ENCODE measurements at regions not wholly inside any gene's neighbourhood (a gene's known extent, or its start where the extent isn't known, plus 50 kb on each side); places are given as distances from the start of the nearest gene placed in this dataset.

- no peak for TF ChIP-seq CTCF (IDR thresholded peaks at IDR 0.05; ENCODE audit: low read length)
- no peak for TF ChIP-seq EZH2 (IDR thresholded peaks at IDR 0.05; ENCODE audit: borderline replicate concordance, low read length)
Measured at GRCh38 chr5:175288048-175288621, 155.8 kb downstream of the DRD1 start.

Measured in OCI-LY1 (cell line).